ENCODE measurements at regions not wholly inside any gene's neighbourhood (a gene's known extent, or its start where the extent isn't known, plus 50 kb on each side); places are given as distances from the start of the nearest gene placed in this dataset.

DNA sequence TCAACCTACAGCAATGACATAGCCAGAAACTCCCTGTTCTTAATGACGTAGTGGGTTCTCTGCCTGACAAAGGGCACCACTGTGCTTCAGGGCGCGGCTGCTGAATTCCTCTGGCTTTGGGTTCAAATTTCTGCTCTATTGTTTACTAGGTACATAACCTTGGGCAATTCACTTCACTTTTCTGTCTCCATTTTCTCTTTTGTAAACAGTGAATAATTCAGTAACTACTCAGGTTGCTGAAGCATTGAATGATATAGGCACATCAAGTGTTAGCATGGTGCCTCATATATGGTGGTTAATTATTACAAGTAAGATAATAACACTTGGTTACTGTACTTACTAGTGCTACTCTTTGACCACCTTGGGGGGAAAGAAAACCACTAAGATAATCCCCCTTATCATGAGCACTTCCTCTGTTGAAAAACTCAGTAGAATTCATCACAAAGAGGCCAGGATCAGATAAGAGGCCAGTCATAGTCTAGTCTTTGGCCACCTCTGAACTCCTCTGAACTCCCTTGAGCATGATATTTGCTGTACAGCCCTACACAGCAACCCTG, 92.0 kb upstream of the AHR start:
- no peak overlapping the region for H3K27ac ChIP-seq
- no peak for ATAC-seq (replicated peaks in 6 of 8)
- in situ Hi-C loops (cut with MboI; ENCODE audit: low pct_unique_long_range_greater_than_20kb in 2 of 9, low sequenced_read_pairs in 9 of 9, unreplicated experiment in 9 of 9): no loop called here
- H3K4me1 ChIP-seq (replicated peaks in 1 of 2): no peaks in the 10 kb centered on the region
- H3K4me3 ChIP-seq: no peak overlapping the region
- WGBS, 10 experiments: 83 to 100% (median 100%) methylated on average over 2 to 3 of the region's 3 CpGs; no CpG with 5 or more reads in 2 of the 10 experiments

DNA sequence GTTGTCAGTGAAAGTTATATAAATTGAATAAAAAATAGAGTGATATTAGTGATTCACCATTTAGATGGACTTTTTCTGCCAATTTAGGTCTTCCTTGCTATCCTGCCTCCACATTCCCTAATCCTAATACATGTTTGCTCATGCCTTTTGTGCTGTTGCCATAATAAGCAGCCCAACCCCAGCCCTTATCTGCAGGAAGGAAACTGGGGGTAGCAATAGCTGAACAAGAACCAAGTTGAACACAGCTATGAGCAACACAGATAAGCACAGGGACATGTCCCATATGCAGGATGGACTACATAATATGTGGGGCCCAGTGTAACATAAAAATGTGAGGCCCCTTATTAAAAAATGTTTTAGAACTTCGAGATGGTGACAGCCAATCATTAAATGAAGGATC, 91.2 kb upstream of the AHR start:
- Histone ChIP-seq H3K27ac (no peak overlapping the region), H3K4me3 (no peak overlapping the region), H3K4me1 (replicated peaks in 1 of 2) (no peaks in the 10 kb centered on the region)
- 60 to 100% (median 78%) methylated on average over 1 of the region's 1 CpG; no CpG with 5 or more reads in 4 of the 10 experiments for WGBS, 10 experiments
- in situ Hi-C loops (cut with MboI; ENCODE audit: low pct_unique_long_range_greater_than_20kb in 2 of 9, low sequenced_read_pairs in 9 of 9, unreplicated experiment in 9 of 9): no loop called here
- ATAC-seq (replicated peaks in 6 of 8): no peak

DNA sequence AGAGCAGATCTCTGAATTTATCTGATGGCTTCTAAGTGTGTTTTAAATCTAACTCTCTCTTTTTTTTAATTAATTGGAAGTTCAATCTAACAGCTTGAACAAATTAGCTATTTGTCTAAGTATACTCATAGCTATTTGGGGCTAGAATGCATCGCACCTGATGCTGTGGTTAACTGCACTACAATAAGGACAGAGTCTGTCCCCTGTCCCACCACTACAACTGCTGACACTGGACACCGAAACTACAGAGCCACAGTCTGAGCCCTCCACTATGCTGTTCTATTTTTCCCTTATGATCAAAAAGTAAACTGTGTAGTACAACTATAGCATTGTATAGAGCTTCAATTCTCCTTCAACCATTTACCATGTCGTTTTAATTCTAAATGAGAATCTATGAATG, 89.4 kb upstream of the AHR start:
- ATAC-seq (replicated peaks in 6 of 8): no peak
- no peak overlapping the region for H3K27ac ChIP-seq
- no peaks in the 10 kb centered on the region for H3K4me1 ChIP-seq (replicated peaks in 1 of 2)
- in situ Hi-C loops (cut with MboI; ENCODE audit: low pct_unique_long_range_greater_than_20kb in 2 of 9, low sequenced_read_pairs in 9 of 9, unreplicated experiment in 9 of 9): no loop called here
- 33 to 96% (median 77%) methylated on average over 1 to 3 of the region's 3 CpGs; no CpG with 5 or more reads in 2 of the 10 experiments for WGBS, 10 experiments
- no peak overlapping the region for H3K4me3 ChIP-seq

DNA sequence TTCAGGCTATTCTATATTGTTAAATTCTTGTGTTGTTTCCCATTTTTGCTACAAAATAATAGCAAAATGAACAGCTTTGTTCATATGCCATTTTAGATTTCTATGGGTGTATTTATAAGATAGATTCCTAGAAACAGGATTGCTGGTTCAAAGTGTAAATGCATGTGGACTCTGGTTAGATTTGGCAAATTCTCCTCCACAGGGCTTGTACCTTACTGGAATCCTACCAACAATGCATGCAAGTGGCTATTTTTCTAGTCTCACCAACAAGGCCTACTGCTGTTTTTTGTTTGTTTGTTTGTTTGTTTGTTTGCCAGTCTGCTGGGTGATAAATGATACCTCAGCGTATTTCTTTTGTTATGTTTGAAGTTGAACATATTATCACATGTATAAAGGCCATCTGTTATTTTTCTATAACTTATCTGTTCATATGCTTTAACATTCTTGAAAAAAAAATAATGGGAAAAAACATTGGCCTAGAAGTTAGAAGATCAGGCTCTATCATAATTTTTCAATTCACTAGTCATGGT, 87.1 kb upstream of the AHR start:
- no peak for ATAC-seq (replicated peaks in 6 of 8)
- 85 to 100% (median 100%) methylated on average over 1 of the region's 1 CpG; no CpG with 5 or more reads in 3 of the 10 experiments for WGBS, 10 experiments

DNA sequence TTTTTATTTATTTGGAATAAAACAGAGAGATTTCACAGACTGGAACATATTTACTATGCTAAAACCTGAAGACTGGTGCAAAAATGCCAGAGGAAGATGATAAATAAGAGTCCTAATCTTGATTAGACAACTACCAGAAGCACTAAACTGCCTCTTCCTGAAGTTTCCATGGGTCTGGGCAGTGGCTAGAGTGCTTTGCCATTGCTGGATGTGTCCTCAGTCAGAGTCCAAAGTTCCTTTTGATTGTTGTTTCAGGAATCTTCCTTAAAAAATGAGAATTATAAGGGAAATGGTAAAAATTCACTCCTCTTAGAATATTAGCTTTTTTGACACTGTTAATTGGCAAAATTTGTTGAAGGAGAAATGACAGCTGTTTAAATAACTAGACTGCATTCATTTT, 86.3 kb upstream of the AHR start:
- Histone ChIP-seq H3K4me1 (replicated peaks in 1 of 2) (no peaks in the 10 kb centered on the region), H3K4me3 (no peak overlapping the region), H3K27ac (no peak overlapping the region)
- ATAC-seq (replicated peaks in 6 of 8): no peak
- in situ Hi-C loops (cut with MboI; ENCODE audit: low pct_unique_long_range_greater_than_20kb in 2 of 9, low sequenced_read_pairs in 9 of 9, unreplicated experiment in 9 of 9): no loop called here

More for the DNA sequence above, 87.1 kb upstream of the AHR start:
- Histone ChIP-seq H3K4me1 (replicated peaks in 1 of 2) (no peaks in the 10 kb centered on the region), H3K4me3 (no peak overlapping the region), H3K27ac (no peak overlapping the region)
- in situ Hi-C loops (cut with MboI; ENCODE audit: low pct_unique_long_range_greater_than_20kb in 2 of 9, low sequenced_read_pairs in 9 of 9, unreplicated experiment in 9 of 9): no loop called here

DNA sequence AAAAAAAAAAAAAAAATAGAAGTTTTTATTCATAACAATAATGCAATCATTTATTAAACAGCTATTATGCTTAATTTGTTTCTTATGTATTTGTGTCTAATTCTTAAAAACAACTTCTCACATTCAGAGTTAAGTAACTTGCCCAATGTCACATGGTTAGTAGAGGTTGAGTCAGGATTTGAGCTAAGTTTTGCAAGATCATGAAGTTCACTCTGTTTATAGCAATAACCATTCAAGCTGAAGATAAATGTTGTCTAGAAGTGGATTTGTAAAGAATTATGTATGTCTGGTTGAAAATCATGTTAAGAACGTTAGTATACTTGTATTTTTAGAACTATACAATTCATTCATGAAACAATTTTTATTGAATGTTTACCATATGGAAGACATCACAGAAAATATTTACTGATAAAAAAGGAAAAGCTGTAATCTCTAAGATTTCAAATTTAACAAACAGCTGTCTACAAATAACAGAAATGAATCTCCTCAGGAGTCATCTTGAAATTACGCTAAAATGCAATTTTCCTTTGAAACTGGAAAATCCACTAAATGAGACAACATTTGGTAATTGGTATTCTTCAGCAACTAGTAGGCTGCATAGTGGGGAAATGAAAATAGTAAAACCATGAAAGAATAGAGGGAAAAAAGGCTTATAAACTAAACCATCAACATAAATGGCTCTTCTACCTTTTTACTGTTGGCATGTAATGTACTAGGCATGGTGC, 70.5 kb upstream of the AHR start:
- WGBS, 10 experiments: 62 to 100% (median 84%) methylated on average over 2 of the region's 2 CpGs; no CpG with 5 or more reads in 1 of the 10 experiments
- no peak overlapping the region for H3K4me3 ChIP-seq
- in situ Hi-C loops (cut with MboI; ENCODE audit: low pct_unique_long_range_greater_than_20kb in 2 of 9, low sequenced_read_pairs in 9 of 9, unreplicated experiment in 9 of 9): no loop called here
- no peak overlapping the region for H3K27ac ChIP-seq
- ATAC-seq (replicated peaks in 6 of 8): no peak
- no peaks in the 10 kb centered on the region for H3K4me1 ChIP-seq (replicated peaks in 1 of 2)

DNA sequence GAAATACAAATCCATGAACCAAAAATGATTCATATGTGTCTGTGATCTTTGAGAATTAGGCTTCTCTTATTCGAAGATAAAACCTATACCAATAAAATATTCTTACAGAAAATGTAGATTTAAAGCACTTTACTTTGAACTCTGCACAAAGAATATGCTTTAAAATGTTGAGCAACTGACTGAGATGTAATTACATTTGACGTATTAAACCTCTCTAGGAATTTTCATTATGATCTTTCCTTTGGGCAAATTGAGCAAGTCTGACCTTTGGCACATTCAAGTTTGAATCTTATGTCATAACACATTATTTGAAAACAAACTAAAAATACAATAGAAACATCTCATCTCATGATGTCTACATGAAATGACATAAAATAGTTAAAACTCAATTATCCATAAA, 69.2 kb upstream of the AHR start:
- in situ Hi-C loops (cut with MboI; ENCODE audit: low pct_unique_long_range_greater_than_20kb in 2 of 9, low sequenced_read_pairs in 9 of 9, unreplicated experiment in 9 of 9): no loop called here
- WGBS, 10 experiments: 50 to 100% (median 81%) methylated on average over 1 to 2 of the region's 2 CpGs; no CpG with 5 or more reads in 1 of the 10 experiments
- no peaks in the 10 kb centered on the region for H3K4me1 ChIP-seq (replicated peaks in 1 of 2)
- ATAC-seq (replicated peaks in 6 of 8): no peak
- H3K27ac ChIP-seq: no peak overlapping the region
- no peak overlapping the region for H3K4me3 ChIP-seq

DNA sequence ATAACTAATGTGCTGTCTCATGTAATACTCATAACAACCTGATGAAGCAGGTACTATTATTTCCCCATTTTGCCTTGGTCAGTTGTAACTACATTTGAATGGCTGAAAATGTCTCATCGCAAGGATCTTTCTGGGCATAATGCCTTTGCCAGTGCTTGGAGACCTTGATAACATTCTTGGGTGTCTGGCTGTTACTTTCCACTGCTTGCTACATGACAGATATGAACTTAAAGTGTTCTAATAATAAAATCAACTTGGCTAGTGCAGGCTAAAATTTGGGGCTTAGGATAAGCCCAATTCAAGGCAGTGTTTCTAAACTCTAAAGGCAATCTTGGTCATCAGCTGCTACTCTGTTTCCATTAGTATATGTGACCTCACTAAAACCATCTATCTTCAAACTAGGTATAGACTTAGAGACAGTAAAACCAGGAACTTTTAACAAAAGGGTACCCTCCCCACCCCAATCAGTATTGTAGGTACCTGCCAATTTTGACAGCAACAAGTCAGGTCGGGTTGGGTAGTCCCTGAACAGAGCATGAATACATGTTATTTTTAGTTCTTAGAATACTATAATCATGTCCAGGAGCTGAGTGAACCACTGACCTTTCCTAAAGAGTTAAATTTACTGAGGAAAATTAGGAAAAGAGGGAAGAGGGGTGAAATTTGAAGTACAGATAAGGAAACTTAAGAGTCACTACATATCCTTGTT, 68.2 kb upstream of the AHR start:
- WGBS, 10 experiments: 14 to 100% (median 57%) methylated on average over 1 to 2 of the region's 2 CpGs; no CpG with 5 or more reads in 3 of the 10 experiments
- ATAC-seq (replicated peaks in 6 of 8): no peak
- no peaks in the 10 kb centered on the region for H3K4me1 ChIP-seq (replicated peaks in 1 of 2)
- H3K4me3 ChIP-seq: no peak overlapping the region
- in situ Hi-C loops (cut with MboI; ENCODE audit: low pct_unique_long_range_greater_than_20kb in 2 of 9, low sequenced_read_pairs in 9 of 9, unreplicated experiment in 9 of 9): no loop called here
- no peak overlapping the region for H3K27ac ChIP-seq

DNA sequence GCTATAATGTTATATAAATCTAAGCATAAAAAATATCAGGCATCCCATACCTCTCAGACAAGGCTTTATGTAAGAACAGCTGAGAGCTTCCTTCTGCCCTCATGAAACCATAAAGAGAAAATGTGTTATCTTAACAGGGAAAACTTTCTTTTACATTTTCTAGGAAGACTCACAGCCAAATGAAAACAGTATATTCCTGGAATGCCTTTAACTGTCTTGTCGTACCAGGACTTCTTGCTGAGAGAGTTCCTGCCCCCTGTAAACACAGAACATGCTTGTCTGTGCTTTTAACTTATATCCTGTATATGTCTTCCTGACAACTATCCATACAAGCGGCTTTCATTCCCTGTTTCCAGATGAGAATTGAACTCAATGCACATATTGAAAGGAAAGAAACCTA, 64.8 kb upstream of the AHR start:
- Histone ChIP-seq H3K27ac (no peak overlapping the region), H3K4me1 (replicated peaks in 1 of 2) (no peaks in the 10 kb centered on the region), H3K4me3 (no peak overlapping the region)
- ATAC-seq (replicated peaks in 6 of 8): no peak
- in situ Hi-C loops (cut with MboI; ENCODE audit: low pct_unique_long_range_greater_than_20kb in 2 of 9, low sequenced_read_pairs in 9 of 9, unreplicated experiment in 9 of 9): no loop called here
- 58 to 100% (median 83%) methylated on average over 1 to 2 of the region's 2 CpGs; no CpG with 5 or more reads in 3 of the 10 experiments for WGBS, 10 experiments

DNA sequence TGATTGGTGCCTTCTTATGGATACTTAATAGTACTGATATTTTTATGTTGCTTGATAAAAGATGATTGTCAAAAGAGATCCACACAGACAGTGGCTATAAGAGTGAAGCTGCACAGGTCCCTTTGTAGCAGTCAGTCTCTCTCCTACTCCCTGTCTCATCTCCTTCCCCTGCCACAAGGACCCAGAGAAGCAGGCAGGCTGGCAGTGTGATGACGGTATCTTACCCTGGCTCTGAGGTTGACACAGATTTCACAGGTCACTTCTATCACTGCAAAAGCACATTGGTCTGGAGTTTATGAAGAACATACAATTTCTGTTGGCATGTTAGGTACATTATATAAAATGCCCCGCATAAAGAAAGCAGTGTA, 64.4 kb upstream of the AHR start:
- ATAC-seq (replicated peaks in 6 of 8): peak in 4 of 8 experiments; percentile 53 to 79 (median 57)
- Histone ChIP-seq H3K27ac (no peak overlapping the region), H3K4me1 (replicated peaks in 1 of 2) (no peaks in the 10 kb centered on the region), H3K4me3 (no peak overlapping the region)
- WGBS, 10 experiments: 83 to 100% (median 98%) methylated on average over 1 to 2 of the region's 2 CpGs; no CpG with 5 or more reads in 2 of the 10 experiments
- in situ Hi-C loops (cut with MboI; ENCODE audit: low pct_unique_long_range_greater_than_20kb in 2 of 9, low sequenced_read_pairs in 9 of 9, unreplicated experiment in 9 of 9): no loop called here

DNA sequence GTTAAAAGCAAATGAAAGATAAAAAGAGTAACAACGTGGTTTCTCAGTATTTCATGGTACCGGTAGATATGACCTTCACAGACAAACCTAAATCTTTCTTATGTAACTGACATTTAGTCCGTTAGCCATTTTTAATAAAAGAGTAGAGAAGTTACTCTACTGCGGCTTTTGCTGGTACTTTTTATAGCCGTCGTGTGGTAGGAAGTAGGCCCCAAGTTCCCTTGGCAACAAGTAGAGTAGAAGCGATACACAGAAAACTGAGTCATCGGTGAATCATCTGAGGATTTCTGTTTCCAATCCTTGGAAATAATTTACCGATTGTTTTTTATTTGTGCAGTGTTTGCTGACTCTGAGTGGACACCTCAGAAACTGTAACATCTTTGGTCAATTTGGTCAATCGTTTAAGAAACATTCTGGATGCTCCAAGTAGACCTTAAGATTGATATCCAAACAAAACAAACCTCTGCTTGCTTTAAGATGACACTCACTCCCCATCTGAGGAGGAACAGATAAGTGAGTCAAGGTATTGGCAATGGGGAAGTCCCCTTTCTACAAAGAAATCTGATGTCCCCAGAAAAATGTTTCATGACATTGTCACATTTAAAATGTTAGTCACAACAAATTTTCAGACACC, 63.9 kb upstream of the AHR start:
- in situ Hi-C loops (cut with MboI; ENCODE audit: low pct_unique_long_range_greater_than_20kb in 2 of 9, low sequenced_read_pairs in 9 of 9, unreplicated experiment in 9 of 9): no loop called here
- Histone ChIP-seq H3K4me1 (replicated peaks in 1 of 2) (no peaks in the 10 kb centered on the region), H3K4me3 (no peak overlapping the region), H3K27ac (no peak overlapping the region)
- ATAC-seq (replicated peaks in 6 of 8): peak in 6 of 8 experiments; percentile 22 to 99 (median 84)
- WGBS, 10 experiments: 4 to 95% (median 68%) methylated on average over 3 to 10 of the region's 10 CpGs; no CpG with 5 or more reads in 1 of the 10 experiments

DNA sequence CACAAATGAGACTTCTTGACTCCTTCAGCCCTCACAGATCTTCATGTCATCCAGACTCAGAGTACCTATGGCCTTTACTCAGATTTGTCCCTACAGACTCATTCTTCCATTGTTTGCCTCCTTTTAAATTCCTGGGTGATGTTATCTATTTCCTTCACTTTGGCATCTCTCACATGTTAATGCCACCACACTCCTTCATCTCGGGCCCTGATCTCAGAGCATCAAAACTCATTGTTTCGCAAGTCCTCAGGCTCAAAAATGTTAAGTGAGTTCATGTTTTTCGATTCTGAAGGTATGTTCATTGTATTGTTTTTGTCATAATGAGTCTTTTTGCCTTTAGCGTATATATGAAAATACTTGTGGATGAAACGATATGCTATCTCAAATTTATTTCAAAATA, 62.3 kb upstream of the AHR start:
- WGBS, 10 experiments: 82 to 100% (median 89%) methylated on average over 2 to 5 of the region's 5 CpGs
- in situ Hi-C loops (cut with MboI; ENCODE audit: low pct_unique_long_range_greater_than_20kb in 2 of 9, low sequenced_read_pairs in 9 of 9, unreplicated experiment in 9 of 9): no loop called here
- no peak overlapping the region for H3K4me3 ChIP-seq
- no peak for ATAC-seq (replicated peaks in 6 of 8)
- H3K27ac ChIP-seq: no peak overlapping the region
- H3K4me1 ChIP-seq (replicated peaks in 1 of 2): no peaks in the 10 kb centered on the region

DNA sequence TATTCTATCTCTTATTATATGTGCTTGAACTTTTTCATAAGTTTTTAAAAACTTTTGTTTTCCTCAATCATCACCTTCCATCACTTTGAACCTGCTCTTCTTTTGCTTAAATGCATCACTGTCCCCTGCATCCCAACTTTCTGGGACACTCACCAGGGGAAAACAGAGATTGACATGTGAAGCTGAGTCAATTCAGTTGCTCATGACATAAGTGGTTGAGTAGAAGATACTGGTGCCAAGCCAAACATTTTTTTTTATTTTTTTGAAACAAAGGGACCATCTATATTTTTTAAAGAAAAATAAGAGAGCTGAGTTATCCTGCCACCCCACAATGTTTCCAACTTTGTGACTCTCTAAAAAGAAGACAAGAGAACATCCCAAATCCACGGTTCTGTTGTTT, 61.8 kb upstream of the AHR start:
- 67 to 100% (median 82%) methylated on average over 1 of the region's 1 CpG; no CpG with 5 or more reads in 4 of the 10 experiments for WGBS, 10 experiments
- in situ Hi-C loops (cut with MboI; ENCODE audit: low pct_unique_long_range_greater_than_20kb in 2 of 9, low sequenced_read_pairs in 9 of 9, unreplicated experiment in 9 of 9): no loop called here
- H3K27ac ChIP-seq: no peak overlapping the region
- no peak for ATAC-seq (replicated peaks in 6 of 8)
- no peak overlapping the region for H3K4me3 ChIP-seq
- no peaks in the 10 kb centered on the region for H3K4me1 ChIP-seq (replicated peaks in 1 of 2)
